Left ventricle myocardium inferior (tissue), 1 donor: ENCODE measurements at regions not wholly inside any gene's neighbourhood (a gene's known extent, or its start where the extent isn't known, plus 50 kb on each side); places are given as distances from the start of the nearest gene placed in this dataset.

ENCODE experiments used
- DNase-seq: peaks from one replicate; pipeline ENCODE4 v3.0.0-alpha.2; 2020
- H3K27ac ChIP-seq: fragments of 200-600 bp; replicated peaks from 2 replicates; pipeline ENCODE4 v1.8.0; 2021
- H3K27me3 ChIP-seq: fragments of 200-600 bp; 2 replicates; pipeline ENCODE4 v1.8.0; 2021; ENCODE audit warnings: low read depth
- H3K36me3 ChIP-seq: fragments of 200-600 bp; 2 replicates; pipeline ENCODE4 v1.8.0; 2021
- H3K4me1 ChIP-seq: fragments of 200-600 bp; 2 replicates; pipeline ENCODE4 v1.8.0; 2021
- H3K4me3 ChIP-seq: fragments of 200-600 bp; 2 replicates; pipeline ENCODE4 v1.8.0; 2021; ENCODE audit warnings: mild to moderate bottlenecking, moderate library complexity
- H3K9me3 ChIP-seq: fragments of 200-600 bp; replicated peaks from 2 replicates; pipeline ENCODE4 v1.8.0; 2021
- intact Hi-C: fragments of 100-400 bp; cut with micrococcal nuclease; formaldehyde crosslinking; loops from one replicate; pipeline ENCODE4 v1.11.0; 2022
- TF ChIP-seq, protein P1 (sequence below): fragments of 200-600 bp; IDR thresholded peaks from 2 replicates; pipeline ENCODE4 v1.8.0; 2021; ENCODE audit warnings: antibody characterized with exemption, mild to moderate bottlenecking, borderline replicate concordance
- donor health status: DM: no; HTN: yes; CAD: no; lungs with severe emphysema.

DNA sequence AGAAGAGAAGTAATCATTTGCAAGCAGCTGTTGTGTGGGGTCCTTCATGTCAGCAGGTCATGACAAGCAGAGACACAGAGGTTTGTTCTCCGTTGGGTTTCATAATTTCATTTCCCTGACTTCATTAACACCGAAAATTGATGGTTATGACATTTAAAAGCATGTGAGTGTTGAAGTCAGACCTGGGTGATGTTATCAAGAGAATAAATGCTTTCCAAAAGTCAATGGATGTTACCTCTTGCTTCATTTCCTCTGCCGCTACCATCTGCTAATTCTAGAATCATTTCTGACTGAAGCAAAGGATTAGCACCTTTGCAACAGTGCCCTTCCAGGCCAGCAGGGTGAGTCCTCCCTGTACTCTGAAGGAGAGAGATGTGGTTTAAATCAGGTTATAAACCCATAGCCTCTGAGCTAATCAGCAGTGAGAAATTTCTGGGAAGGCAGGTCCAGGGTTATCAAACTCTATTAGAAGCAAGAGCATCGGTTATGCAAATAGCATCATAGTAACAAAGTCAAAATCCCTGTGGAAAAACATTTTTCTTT lies 446.2 kb downstream of the PIK3C3 start:
- intact Hi-C loops: no loop called here
- Histone ChIP-seq H3K4me1 (no peaks in the 10 kb centered on the region), H3K36me3 (no peaks in the 10 kb centered on the region), H3K27ac (no peak overlapping the region), H3K4me3 (no peak overlapping the region), H3K27me3 (no peaks in the 10 kb centered on the region), H3K9me3 (no peaks in the 10 kb centered on the region)
- TF ChIP-seq, protein P1, sequence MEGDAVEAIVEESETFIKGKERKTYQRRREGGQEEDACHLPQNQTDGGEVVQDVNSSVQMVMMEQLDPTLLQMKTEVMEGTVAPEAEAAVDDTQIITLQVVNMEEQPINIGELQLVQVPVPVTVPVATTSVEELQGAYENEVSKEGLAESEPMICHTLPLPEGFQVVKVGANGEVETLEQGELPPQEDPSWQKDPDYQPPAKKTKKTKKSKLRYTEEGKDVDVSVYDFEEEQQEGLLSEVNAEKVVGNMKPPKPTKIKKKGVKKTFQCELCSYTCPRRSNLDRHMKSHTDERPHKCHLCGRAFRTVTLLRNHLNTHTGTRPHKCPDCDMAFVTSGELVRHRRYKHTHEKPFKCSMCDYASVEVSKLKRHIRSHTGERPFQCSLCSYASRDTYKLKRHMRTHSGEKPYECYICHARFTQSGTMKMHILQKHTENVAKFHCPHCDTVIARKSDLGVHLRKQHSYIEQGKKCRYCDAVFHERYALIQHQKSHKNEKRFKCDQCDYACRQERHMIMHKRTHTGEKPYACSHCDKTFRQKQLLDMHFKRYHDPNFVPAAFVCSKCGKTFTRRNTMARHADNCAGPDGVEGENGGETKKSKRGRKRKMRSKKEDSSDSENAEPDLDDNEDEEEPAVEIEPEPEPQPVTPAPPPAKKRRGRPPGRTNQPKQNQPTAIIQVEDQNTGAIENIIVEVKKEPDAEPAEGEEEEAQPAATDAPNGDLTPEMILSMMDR: no peak
- no peak for DNase-seq

DNA sequence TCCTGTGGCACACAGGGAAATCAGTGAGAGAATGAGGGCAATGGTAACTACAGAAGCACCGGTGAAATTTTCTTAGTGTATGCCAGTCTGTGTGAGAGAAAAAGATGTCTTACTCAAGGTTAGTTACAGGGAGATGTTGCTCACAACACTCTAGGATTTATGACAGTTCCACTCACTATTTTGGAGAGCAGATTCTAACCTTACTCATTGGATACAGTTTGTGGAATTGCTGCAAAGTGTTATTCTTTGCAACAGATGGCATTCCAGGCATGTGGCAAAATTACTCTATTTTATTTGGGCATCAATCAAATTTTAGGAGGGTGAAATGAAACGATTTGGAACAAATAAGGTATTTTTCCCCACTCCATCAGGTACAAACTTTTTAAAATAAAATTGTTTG lies 449.1 kb downstream of the PIK3C3 start:
- Histone ChIP-seq H3K27ac (no peak overlapping the region), H3K36me3 (no peaks in the 10 kb centered on the region), H3K27me3 (no peaks in the 10 kb centered on the region), H3K4me3 (no peak overlapping the region), H3K9me3 (peaks cover 4% of the 10 kb centered on the region), H3K4me1 (no peaks in the 10 kb centered on the region)
- intact Hi-C loops: no loop called here
- TF ChIP-seq, protein P1: no peak
- DNase-seq: no peak

DNA sequence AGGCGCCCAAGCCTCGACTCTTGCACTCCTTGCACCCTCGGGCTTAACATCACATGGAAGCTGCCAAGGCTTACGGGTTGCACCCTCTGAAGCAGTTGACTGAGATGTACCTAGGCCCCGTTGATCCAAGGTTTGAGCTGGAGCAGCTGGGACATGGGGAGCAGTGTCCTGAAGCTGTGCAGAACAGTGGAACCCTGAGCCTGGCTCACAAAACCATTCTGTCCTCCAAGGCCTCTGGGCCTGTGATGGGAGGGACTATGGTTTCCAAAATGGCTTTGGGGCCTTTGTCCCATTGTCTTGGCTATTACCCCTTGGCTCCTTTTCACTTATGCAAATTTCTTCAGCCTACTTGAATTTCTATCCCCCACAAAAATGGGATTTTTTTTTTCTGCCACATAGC lies 454.0 kb downstream of the PIK3C3 start:
- intact Hi-C loops: no loop called here
- peaks cover 8% of the 10 kb centered on the region for H3K9me3 ChIP-seq
- TF ChIP-seq, protein P1: no peak

DNA sequence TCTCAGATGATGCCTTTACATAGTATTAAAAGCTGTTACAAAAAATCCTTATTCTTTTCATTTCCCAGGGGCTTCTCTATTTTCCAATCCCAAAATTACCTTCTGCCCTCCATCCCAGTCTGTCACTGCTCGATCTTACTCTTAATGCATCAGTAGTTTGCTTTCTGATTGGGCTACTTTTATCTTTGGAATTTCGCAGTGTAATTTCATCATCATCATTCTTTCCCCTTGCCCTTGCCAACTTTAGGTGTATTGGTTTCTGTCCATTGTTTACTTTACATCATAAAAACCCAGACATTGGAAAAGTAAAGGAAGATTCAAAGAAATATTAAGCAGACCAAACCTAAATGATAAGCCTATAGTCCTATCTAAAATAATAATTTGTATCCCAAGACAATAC lies 457.2 kb downstream of the PIK3C3 start:
- intact Hi-C loops: no loop called here
- H3K36me3 ChIP-seq: no peaks in the 10 kb centered on the region
- TF ChIP-seq, protein P1: no peak
- H3K4me1 ChIP-seq: no peaks in the 10 kb centered on the region
- no peak overlapping the region for H3K4me3 ChIP-seq
- no peak overlapping the region for H3K27ac ChIP-seq
- peaks cover 8% of the 10 kb centered on the region for H3K9me3 ChIP-seq
- H3K27me3 ChIP-seq: no peaks in the 10 kb centered on the region
- no peak for DNase-seq

More for the DNA sequence above, 454.0 kb downstream of the PIK3C3 start:
- no peak for DNase-seq
- no peaks in the 10 kb centered on the region for H3K36me3 ChIP-seq
- no peak overlapping the region for H3K4me3 ChIP-seq
- H3K27ac ChIP-seq: no peak overlapping the region
- H3K4me1 ChIP-seq: no peaks in the 10 kb centered on the region
- no peaks in the 10 kb centered on the region for H3K27me3 ChIP-seq

DNA sequence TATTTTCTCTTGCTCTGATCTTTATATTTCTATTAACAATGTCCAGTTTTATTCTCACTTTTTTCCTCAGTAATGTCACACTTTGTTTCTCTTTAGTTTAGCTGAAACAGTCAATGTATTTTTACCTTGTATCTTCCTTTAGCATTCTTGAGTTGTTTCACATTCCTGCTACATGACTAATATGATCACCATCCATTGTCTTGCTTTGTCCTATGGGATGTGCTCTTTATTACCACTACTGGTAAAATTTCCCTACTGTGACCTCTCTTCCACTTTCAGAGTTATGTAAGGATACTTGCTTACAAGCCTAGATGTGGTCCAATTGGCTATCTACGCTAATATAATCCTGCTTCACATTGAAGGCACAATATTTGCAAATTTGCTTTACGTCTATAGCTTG lies 457.9 kb downstream of the PIK3C3 start:
- Histone ChIP-seq H3K9me3 (peaks cover 8% of the 10 kb centered on the region), H3K4me1 (no peaks in the 10 kb centered on the region), H3K27ac (no peak overlapping the region), H3K27me3 (no peaks in the 10 kb centered on the region), H3K36me3 (no peaks in the 10 kb centered on the region), H3K4me3 (no peak overlapping the region)
- TF ChIP-seq, protein P1: no peak
- DNase-seq: no peak
- intact Hi-C loops: no loop called here
